MM.1S (cell line): ENCODE measurements at regions not wholly inside any gene's neighbourhood (a gene's known extent, or its start where the extent isn't known, plus 50 kb on each side); places are given as distances from the start of the nearest gene placed in this dataset.

Experiments
- DNase-seq: peaks from one replicate; pipeline ENCODE4 v3.0.0-alpha.2; 2015
- H2AFZ ChIP-seq: fragments of 300-600 bp; sonication (generic); 2 replicates; pipeline ENCODE4 v1.6.0; 2016; ENCODE audit warnings: antibody characterized with exemption, low read length
- H3F3A ChIP-seq: fragments of 300-600 bp; sonication (generic); 2 replicates; pipeline ENCODE4 v1.6.1; 2016; ENCODE audit warnings: mild to moderate bottlenecking, antibody characterized with exemption, low read length, moderate library complexity, mixed read lengths; ENCODE audit not compliant: insufficient read depth
- H3K27ac ChIP-seq: fragments of 300-600 bp; sonication (generic); 2 replicates; pipeline ENCODE4 v1.5.1; 2016; ENCODE audit warnings: mild to moderate bottlenecking, low read length
- H3K27me3 ChIP-seq: fragments of 300-600 bp; sonication (generic); replicated peaks from 2 replicates; pipeline ENCODE4 v1.6.0; 2016; ENCODE audit warnings: low read length; ENCODE audit not compliant: insufficient read depth
- H3K36me3 ChIP-seq: fragments of 300-600 bp; sonication (generic); replicated peaks from 2 replicates; pipeline ENCODE4 v1.6.1; 2016; ENCODE audit warnings: mild to moderate bottlenecking, low read length, mixed read lengths; ENCODE audit not compliant: insufficient read depth
- H3K4me1 ChIP-seq: fragments of 300-600 bp; sonication (generic); 2 replicates; pipeline ENCODE4 v1.6.1; 2016; ENCODE audit warnings: low read length, mixed read lengths
- H3K4me2 ChIP-seq: fragments of 300-600 bp; sonication (generic); 2 replicates; pipeline ENCODE4 v1.6.0; 2016; ENCODE audit warnings: low read depth, low read length
- H3K4me3 ChIP-seq: fragments of 300-600 bp; sonication (generic); 2 replicates; pipeline ENCODE4 v1.5.1; 2016; ENCODE audit warnings: low read length, mixed read lengths
- H3K79me2 ChIP-seq: fragments of 300-600 bp; sonication (generic); 2 replicates; pipeline ENCODE4 v1.6.1; 2016; ENCODE audit warnings: mixed run types, low read length, mixed read lengths
- H3K9ac ChIP-seq: fragments of 300-600 bp; sonication (generic); 2 replicates; pipeline ENCODE4 v1.6.1; 2016; ENCODE audit warnings: low read length, mixed read lengths
- H3K9me2 ChIP-seq: fragments of 300-600 bp; sonication (generic); replicated peaks from 2 replicates; pipeline ENCODE4 v1.6.1; 2016; ENCODE audit warnings: mild to moderate bottlenecking, low read length, mixed read lengths; ENCODE audit not compliant: insufficient read depth
- H3K9me3 ChIP-seq: fragments of 300-600 bp; sonication (generic); replicated peaks from 2 replicates; pipeline ENCODE4 v1.6.1; 2016; ENCODE audit warnings: mild to moderate bottlenecking, low read length, mixed read lengths; ENCODE audit not compliant: insufficient read depth
- H4K20me1 ChIP-seq: fragments of 300-600 bp; sonication (generic); 2 replicates; pipeline ENCODE4 v1.6.1; 2016; ENCODE audit warnings: mild to moderate bottlenecking, low read length, moderate library complexity, mixed read lengths; ENCODE audit not compliant: insufficient read depth
- EZH2 ChIP-seq: fragments of 300-600 bp; sonication (generic); optimal IDR thresholded peaks from 2 replicates; pipeline ENCODE3; 2017; ENCODE audit warnings: low read depth, mild to moderate bottlenecking, antibody characterized with exemption, low read length, mixed read lengths
- EZH2phosphoT487 ChIP-seq: fragments of 300-600 bp; sonication (generic); IDR thresholded peaks from 2 replicates; pipeline ENCODE4 v1.6.1; 2018; ENCODE audit warnings: antibody characterized with exemption, low read length
- TF ChIP-seq, protein P1 (sequence below): fragments of 300-600 bp; sonication (generic); IDR thresholded peaks from 2 replicates; pipeline ENCODE4 v1.5.1; 2016; ENCODE audit warnings: antibody characterized with exemption, low read length, mixed read lengths

DNA sequence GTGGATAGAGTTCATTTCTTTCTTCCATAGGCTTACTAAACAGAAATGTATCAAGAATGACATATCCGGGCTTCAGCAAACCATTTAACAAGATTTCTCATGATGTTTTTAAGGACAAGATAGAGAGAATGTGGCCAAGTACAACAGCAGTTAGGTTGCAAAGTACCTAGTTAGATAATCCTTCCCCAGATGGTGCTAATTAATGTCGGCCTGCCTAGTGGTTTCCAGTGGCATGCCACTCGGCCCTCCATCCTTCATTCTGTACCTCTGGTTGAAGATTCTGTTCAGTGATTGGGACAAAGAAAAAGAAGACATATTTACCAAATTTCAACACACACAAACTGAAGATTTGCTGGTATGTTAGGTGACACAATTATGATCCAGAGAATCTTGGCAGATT lies 212.1 kb downstream of the MACC1 start:
- H4K20me1 ChIP-seq, result no peaks in the 10 kb centered on the region

DNA sequence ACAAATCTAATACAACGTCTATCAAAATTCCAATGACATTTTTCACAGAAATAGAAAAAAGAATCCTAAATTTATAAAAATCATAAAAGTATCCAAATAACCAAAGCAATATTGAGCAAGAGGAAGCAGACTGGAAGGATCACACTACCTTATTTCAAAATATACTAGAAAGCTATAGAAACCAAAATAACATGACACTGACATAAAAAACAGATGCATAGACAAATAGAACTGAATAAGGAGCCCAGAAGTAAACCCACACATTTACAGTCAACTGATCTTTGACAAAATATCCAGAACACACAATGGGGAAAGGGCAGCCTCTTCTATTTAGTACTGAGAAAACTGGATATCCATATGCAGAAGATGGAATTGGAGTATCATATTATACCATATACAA lies 217.5 kb downstream of the MACC1 start:
- Histone ChIP-seq H3K4me2 (no peak overlapping the region), H3K36me3 (no peaks in the 10 kb centered on the region), H3K79me2 (no peaks in the 10 kb centered on the region), H3K9me2 (no peaks in the 10 kb centered on the region), H3K27me3 (no peaks in the 10 kb centered on the region), H3K9ac (no peak overlapping the region), H3K4me3 (no peak overlapping the region), H3K9me3 (no peaks in the 10 kb centered on the region), H3K27ac (no peak overlapping the region), H3F3A (no peaks in the 10 kb centered on the region), H4K20me1 (no peaks in the 10 kb centered on the region), H2AFZ (no peak overlapping the region), H3K4me1 (no peaks in the 10 kb centered on the region)
- no peak for DNase-seq
- TF ChIP-seq EZH2 (no peak), EZH2phosphoT487 (no peak)
- TF ChIP-seq, protein P1, sequence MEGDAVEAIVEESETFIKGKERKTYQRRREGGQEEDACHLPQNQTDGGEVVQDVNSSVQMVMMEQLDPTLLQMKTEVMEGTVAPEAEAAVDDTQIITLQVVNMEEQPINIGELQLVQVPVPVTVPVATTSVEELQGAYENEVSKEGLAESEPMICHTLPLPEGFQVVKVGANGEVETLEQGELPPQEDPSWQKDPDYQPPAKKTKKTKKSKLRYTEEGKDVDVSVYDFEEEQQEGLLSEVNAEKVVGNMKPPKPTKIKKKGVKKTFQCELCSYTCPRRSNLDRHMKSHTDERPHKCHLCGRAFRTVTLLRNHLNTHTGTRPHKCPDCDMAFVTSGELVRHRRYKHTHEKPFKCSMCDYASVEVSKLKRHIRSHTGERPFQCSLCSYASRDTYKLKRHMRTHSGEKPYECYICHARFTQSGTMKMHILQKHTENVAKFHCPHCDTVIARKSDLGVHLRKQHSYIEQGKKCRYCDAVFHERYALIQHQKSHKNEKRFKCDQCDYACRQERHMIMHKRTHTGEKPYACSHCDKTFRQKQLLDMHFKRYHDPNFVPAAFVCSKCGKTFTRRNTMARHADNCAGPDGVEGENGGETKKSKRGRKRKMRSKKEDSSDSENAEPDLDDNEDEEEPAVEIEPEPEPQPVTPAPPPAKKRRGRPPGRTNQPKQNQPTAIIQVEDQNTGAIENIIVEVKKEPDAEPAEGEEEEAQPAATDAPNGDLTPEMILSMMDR, result no peak

More for the DNA sequence above, 212.1 kb downstream of the MACC1 start:
- Histone ChIP-seq H3F3A (no peaks in the 10 kb centered on the region), H3K27me3 (no peaks in the 10 kb centered on the region), H3K9ac (no peak overlapping the region), H3K4me3 (no peak overlapping the region), H3K36me3 (no peaks in the 10 kb centered on the region), H2AFZ (no peak overlapping the region), H3K4me1 (no peaks in the 10 kb centered on the region), H3K27ac (no peak overlapping the region), H3K9me2 (no peaks in the 10 kb centered on the region), H3K79me2 (no peaks in the 10 kb centered on the region), H3K9me3 (no peaks in the 10 kb centered on the region), H3K4me2 (no peak overlapping the region)
- no peak for DNase-seq
- TF ChIP-seq EZH2 (no peak), EZH2phosphoT487 (no peak)
- TF ChIP-seq, protein P1, result no peak

DNA sequence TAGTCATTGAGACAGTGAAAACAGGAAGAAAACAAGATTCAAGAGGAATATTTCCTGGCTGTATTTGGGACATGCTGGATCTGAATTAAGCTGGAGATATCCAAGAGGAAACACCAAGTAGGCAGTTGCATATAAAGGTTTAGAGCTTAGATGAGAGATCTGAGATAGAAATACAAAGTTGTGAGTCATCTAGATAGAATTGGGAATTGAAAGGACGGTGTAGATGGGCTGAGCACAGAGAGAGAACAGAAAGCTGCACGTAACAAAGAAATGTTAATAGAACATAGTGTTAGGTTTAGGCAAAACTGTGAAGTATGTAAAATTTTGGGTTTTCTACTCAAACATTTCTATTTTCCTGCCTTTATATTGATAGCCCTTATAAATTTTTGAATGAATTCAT lies 218.5 kb upstream of the TMEM196 start:
- Histone ChIP-seq H3K27ac (no peak overlapping the region), H3K9me2 (no peaks in the 10 kb centered on the region), H3K27me3 (no peaks in the 10 kb centered on the region), H3K4me3 (no peak overlapping the region), H3K79me2 (no peaks in the 10 kb centered on the region), H3K36me3 (no peaks in the 10 kb centered on the region), H3K4me1 (no peaks in the 10 kb centered on the region), H3K9ac (no peak overlapping the region), H4K20me1 (no peaks in the 10 kb centered on the region), H3F3A (no peaks in the 10 kb centered on the region), H2AFZ (no peak overlapping the region), H3K4me2 (no peak overlapping the region), H3K9me3 (no peaks in the 10 kb centered on the region)
- DNase-seq, result no peak
- TF ChIP-seq EZH2 (no peak), EZH2phosphoT487 (no peak)
- TF ChIP-seq, protein P1, result no peak
